ENCODE measurements at regions not wholly inside any gene's neighbourhood (a gene's known extent, or its start where the extent isn't known, plus 50 kb on each side); places are given as distances from the start of the nearest gene placed in this dataset.

DNA sequence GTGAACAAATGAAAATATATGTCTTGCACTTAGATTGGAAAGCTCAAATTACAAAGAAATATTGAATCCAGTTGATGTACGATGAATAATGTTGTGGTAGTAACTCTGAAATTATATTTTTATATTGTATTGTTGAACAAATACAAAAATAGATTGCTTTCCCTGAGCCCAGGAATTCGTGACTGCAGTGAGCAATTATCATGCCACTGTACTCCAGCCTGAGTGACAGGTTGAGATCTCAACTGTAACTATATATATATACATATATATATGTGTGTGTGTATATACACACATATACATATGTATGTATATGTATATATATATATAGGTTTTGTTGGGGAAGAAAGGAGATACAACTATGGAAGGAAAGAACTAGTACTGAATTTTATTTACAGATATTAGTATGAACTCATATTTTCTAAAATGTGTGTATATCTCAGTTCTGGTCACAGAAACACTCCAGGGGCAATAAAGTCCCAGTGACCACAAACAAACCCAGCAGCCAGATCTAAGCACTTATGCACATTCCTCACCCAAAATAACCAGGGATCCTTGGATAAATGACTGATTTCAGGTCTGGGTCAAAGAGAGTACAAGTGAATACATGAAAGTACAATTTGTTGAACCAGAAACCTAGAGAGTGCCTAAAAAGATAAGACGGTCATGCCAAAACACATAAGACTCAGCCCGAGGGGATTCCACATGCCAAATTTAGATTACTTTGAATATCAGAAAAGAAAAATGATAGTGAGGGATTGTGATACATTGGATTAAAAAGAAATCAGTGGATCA lies 146.3 kb downstream of the TMX3 start:
- TF ChIP-seq SPI1 (IDR thresholded peaks at IDR 0.05; ENCODE audit: low read depth, low read length) (no peak), TAF1 (IDR thresholded peaks at IDR 0.05; ENCODE audit: low read depth, low read length) (no peak), POU2F2 (IDR thresholded peaks at IDR 0.05; ENCODE audit: low read depth, low read length) (no peak), POLR2A (IDR thresholded peaks at IDR 0.05; ENCODE audit: low read depth, low read length) (no peak), POLR2AphosphoS5 (IDR thresholded peaks at IDR 0.05; ENCODE audit: low read depth, low read length) (no peak), PAX5 (IDR thresholded peaks at IDR 0.05; ENCODE audit: insufficient read depth, low read length, severe bottlenecking) (no peak)
- no peak for DNase-seq (ENCODE audit: insufficient read length, low spot score)
- FAIRE-seq = no peak

GRCh38 chr18:68566991-68567390 lies 147.9 kb downstream of the TMX3 start:
- TF ChIP-seq POU2F2 (IDR thresholded peaks at IDR 0.05; ENCODE audit: low read depth, low read length) = no peak
- no peak for TF ChIP-seq TAF1 (IDR thresholded peaks at IDR 0.05; ENCODE audit: low read depth, low read length)
- TF ChIP-seq SPI1 (IDR thresholded peaks at IDR 0.05; ENCODE audit: low read depth, low read length) = no peak
- TF ChIP-seq POLR2AphosphoS5 (IDR thresholded peaks at IDR 0.05; ENCODE audit: low read depth, low read length) = no peak
- no peak for TF ChIP-seq PAX5 (IDR thresholded peaks at IDR 0.05; ENCODE audit: insufficient read depth, low read length, severe bottlenecking)
- TF ChIP-seq POLR2A (IDR thresholded peaks at IDR 0.05; ENCODE audit: low read depth, low read length) = no peak
- FAIRE-seq = no peak
- no peak for DNase-seq (ENCODE audit: insufficient read length, low spot score)

GRCh38 chr18:68564961-68565360 lies 149.9 kb downstream of the TMX3 start:
- DNase-seq (ENCODE audit: insufficient read length, low spot score) = no peak
- TF ChIP-seq SPI1 (IDR thresholded peaks at IDR 0.05; ENCODE audit: low read depth, low read length) = no peak
- no peak for TF ChIP-seq TAF1 (IDR thresholded peaks at IDR 0.05; ENCODE audit: low read depth, low read length)
- no peak for TF ChIP-seq POLR2AphosphoS5 (IDR thresholded peaks at IDR 0.05; ENCODE audit: low read depth, low read length)
- no peak for TF ChIP-seq POU2F2 (IDR thresholded peaks at IDR 0.05; ENCODE audit: low read depth, low read length)
- TF ChIP-seq POLR2A (IDR thresholded peaks at IDR 0.05; ENCODE audit: low read depth, low read length) = no peak
- no peak for TF ChIP-seq PAX5 (IDR thresholded peaks at IDR 0.05; ENCODE audit: insufficient read depth, low read length, severe bottlenecking)
- FAIRE-seq = no peak

- FAIRE-seq (no peak), DNase-seq (ENCODE audit: insufficient read length, low spot score) (no peak)
- TF ChIP-seq POU2F2 (IDR thresholded peaks at IDR 0.05; ENCODE audit: low read depth, low read length) (no peak), POLR2A (IDR thresholded peaks at IDR 0.05; ENCODE audit: low read depth, low read length) (no peak), POLR2AphosphoS5 (IDR thresholded peaks at IDR 0.05; ENCODE audit: low read depth, low read length) (no peak), PAX5 (IDR thresholded peaks at IDR 0.05; ENCODE audit: insufficient read depth, low read length, severe bottlenecking) (no peak), TAF1 (IDR thresholded peaks at IDR 0.05; ENCODE audit: low read depth, low read length) (no peak), SPI1 (IDR thresholded peaks at IDR 0.05; ENCODE audit: low read depth, low read length) (no peak)
Measured at GRCh38 chr18:68564351-68564750, 150.6 kb downstream of the TMX3 start.

DNA sequence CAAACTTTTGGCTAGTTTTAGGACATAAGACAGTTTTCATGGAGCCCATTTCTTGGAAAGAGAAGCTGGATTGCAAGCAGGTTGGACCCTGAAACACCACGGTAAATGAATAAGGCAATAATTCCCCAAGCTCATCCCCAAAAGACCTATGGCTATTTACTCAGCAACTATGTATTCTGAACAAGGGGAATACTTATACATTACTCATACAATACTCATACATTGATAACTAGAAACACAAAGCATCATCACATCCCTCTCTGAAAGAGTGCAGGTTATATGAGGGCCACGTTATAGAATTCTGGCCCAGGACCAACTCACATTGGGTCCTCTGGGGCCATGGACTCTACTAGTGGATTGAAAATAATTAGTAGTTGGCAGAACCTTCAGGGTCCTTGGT lies 154.8 kb downstream of the TMX3 start:
- FAIRE-seq (no peak), DNase-seq (ENCODE audit: insufficient read length, low spot score) (no peak)

GRCh38 chr18:68557183-68557582 lies 157.7 kb downstream of the TMX3 start:
- FAIRE-seq = no peak
- DNase-seq (ENCODE audit: insufficient read length, low spot score) = no peak

More for the DNA sequence above, 154.8 kb downstream of the TMX3 start:
- TF ChIP-seq POLR2AphosphoS5 (IDR thresholded peaks at IDR 0.05; ENCODE audit: low read depth, low read length) (no peak), PAX5 (IDR thresholded peaks at IDR 0.05; ENCODE audit: insufficient read depth, low read length, severe bottlenecking) (no peak), POU2F2 (IDR thresholded peaks at IDR 0.05; ENCODE audit: low read depth, low read length) (no peak), TAF1 (IDR thresholded peaks at IDR 0.05; ENCODE audit: low read depth, low read length) (no peak), SPI1 (IDR thresholded peaks at IDR 0.05; ENCODE audit: low read depth, low read length) (no peak), POLR2A (IDR thresholded peaks at IDR 0.05; ENCODE audit: low read depth, low read length) (no peak)

DNA sequence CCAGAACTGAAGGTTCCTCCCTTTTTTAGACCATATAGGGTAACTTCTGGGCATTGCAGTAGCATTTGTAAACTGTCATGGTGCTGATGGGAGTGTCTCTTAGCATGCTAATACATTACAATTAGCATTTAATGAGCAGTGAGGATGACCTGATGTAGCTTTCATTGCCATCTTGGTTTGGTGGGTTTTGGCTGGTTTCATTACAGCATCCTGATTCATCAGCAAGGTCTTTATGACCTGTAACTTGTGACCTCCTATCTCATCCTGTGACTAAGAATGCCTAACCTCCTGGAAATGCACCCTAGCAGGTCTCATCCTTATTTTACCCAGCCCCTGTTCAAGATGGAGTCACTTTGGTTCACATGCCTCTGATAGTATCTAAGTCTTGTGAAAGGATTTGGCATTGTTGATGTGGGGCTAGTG lies 159.0 kb downstream of the TMX3 start:
- TF ChIP-seq PAX5 (IDR thresholded peaks at IDR 0.05; ENCODE audit: insufficient read depth, low read length, severe bottlenecking) (no peak), SPI1 (IDR thresholded peaks at IDR 0.05; ENCODE audit: low read depth, low read length) (no peak), POLR2A (IDR thresholded peaks at IDR 0.05; ENCODE audit: low read depth, low read length) (no peak), POLR2AphosphoS5 (IDR thresholded peaks at IDR 0.05; ENCODE audit: low read depth, low read length) (no peak), POU2F2 (IDR thresholded peaks at IDR 0.05; ENCODE audit: low read depth, low read length) (no peak), TAF1 (IDR thresholded peaks at IDR 0.05; ENCODE audit: low read depth, low read length) (no peak)
- FAIRE-seq (no peak), DNase-seq (ENCODE audit: insufficient read length, low spot score) (no peak)

More at GRCh38 chr18:68557183-68557582, 157.7 kb downstream of the TMX3 start:
- TF ChIP-seq TAF1 (IDR thresholded peaks at IDR 0.05; ENCODE audit: low read depth, low read length) (no peak), SPI1 (IDR thresholded peaks at IDR 0.05; ENCODE audit: low read depth, low read length) (no peak), POU2F2 (IDR thresholded peaks at IDR 0.05; ENCODE audit: low read depth, low read length) (no peak), PAX5 (IDR thresholded peaks at IDR 0.05; ENCODE audit: insufficient read depth, low read length, severe bottlenecking) (no peak), POLR2A (IDR thresholded peaks at IDR 0.05; ENCODE audit: low read depth, low read length) (no peak), POLR2AphosphoS5 (IDR thresholded peaks at IDR 0.05; ENCODE audit: low read depth, low read length) (no peak)

GRCh38 chr18:68548904-68549870 lies 165.7 kb downstream of the TMX3 start:
- TF ChIP-seq SPI1 (IDR thresholded peaks at IDR 0.05; ENCODE audit: low read depth, low read length) (no peak), POLR2AphosphoS5 (IDR thresholded peaks at IDR 0.05; ENCODE audit: low read depth, low read length) (no peak), POLR2A (IDR thresholded peaks at IDR 0.05; ENCODE audit: low read depth, low read length) (no peak), TAF1 (IDR thresholded peaks at IDR 0.05; ENCODE audit: low read depth, low read length) (no peak), PAX5 (IDR thresholded peaks at IDR 0.05; ENCODE audit: insufficient read depth, low read length, severe bottlenecking) (no peak), POU2F2 (IDR thresholded peaks at IDR 0.05; ENCODE audit: low read depth, low read length) (no peak)

More at GRCh38 chr18:68548904-68549870, 165.7 kb downstream of the TMX3 start:
- FAIRE-seq (no peak), DNase-seq (ENCODE audit: insufficient read length, low spot score) (no peak)

Measured in GM12891 (cell line).